ENCODE measurements at regions not wholly inside any gene's neighbourhood (a gene's known extent, or its start where the extent isn't known, plus 50 kb on each side); places are given as distances from the start of the nearest gene placed in this dataset.

- Histone ChIP-seq H3K4me2 (no peak overlapping the region), H3K79me2 (ENCODE audit: insufficient read depth, low read depth) (no peaks in the 10 kb centered on the region), H3K4me1 (ENCODE audit: low read depth, poor library complexity, severe bottlenecking) (no peaks in the 10 kb centered on the region), H3K4me3 (IDR thresholded peaks at IDR 0.05; ENCODE audit: insufficient read depth, low read depth, low read length) (no peak overlapping the region), H3K9ac (no peak overlapping the region), H3K27me3 (ENCODE audit: insufficient read depth, low read depth) (no peaks in the 10 kb centered on the region), H2AFZ (ENCODE audit: low read depth) (no peak overlapping the region), H4K20me1 (ENCODE audit: insufficient read depth) (no peaks in the 10 kb centered on the region), H3K36me3 (ENCODE audit: insufficient read depth) (no peaks in the 10 kb centered on the region), H3K27ac (no peak overlapping the region)
- TF ChIP-seq CTCF (conservative IDR thresholded peaks at IDR 0.05; ENCODE audit: low read depth, low read length): no peak
Observed at GRCh38 chrX:117458243-117458968, 658.2 kb downstream of the KLHL13 start.

GRCh38 chrX:117455787-117456186, 660.8 kb downstream of the KLHL13 start:
- Histone ChIP-seq H2AFZ (ENCODE audit: low read depth) (no peak overlapping the region), H3K36me3 (ENCODE audit: insufficient read depth) (no peaks in the 10 kb centered on the region), H4K20me1 (ENCODE audit: insufficient read depth) (no peaks in the 10 kb centered on the region), H3K9ac (no peak overlapping the region), H3K4me1 (ENCODE audit: low read depth, poor library complexity, severe bottlenecking) (no peaks in the 10 kb centered on the region), H3K27me3 (ENCODE audit: insufficient read depth, low read depth) (no peaks in the 10 kb centered on the region), H3K27ac (no peak overlapping the region), H3K4me2 (no peak overlapping the region), H3K79me2 (ENCODE audit: insufficient read depth, low read depth) (no peaks in the 10 kb centered on the region), H3K4me3 (IDR thresholded peaks at IDR 0.05; ENCODE audit: insufficient read depth, low read depth, low read length) (no peak overlapping the region)
- TF ChIP-seq CTCF (conservative IDR thresholded peaks at IDR 0.05; ENCODE audit: low read depth, low read length): no peak

- Histone ChIP-seq H4K20me1 (ENCODE audit: insufficient read depth) (no peaks in the 10 kb centered on the region), H3K4me2 (no peak overlapping the region), H3K4me3 (IDR thresholded peaks at IDR 0.05; ENCODE audit: insufficient read depth, low read depth, low read length) (no peak overlapping the region), H3K36me3 (ENCODE audit: insufficient read depth) (no peaks in the 10 kb centered on the region), H3K27me3 (ENCODE audit: insufficient read depth, low read depth) (no peaks in the 10 kb centered on the region), H3K79me2 (ENCODE audit: insufficient read depth, low read depth) (no peaks in the 10 kb centered on the region), H2AFZ (ENCODE audit: low read depth) (no peak overlapping the region), H3K9ac (no peak overlapping the region), H3K27ac (no peak overlapping the region), H3K4me1 (ENCODE audit: low read depth, poor library complexity, severe bottlenecking) (no peaks in the 10 kb centered on the region)
- TF ChIP-seq CTCF (conservative IDR thresholded peaks at IDR 0.05; ENCODE audit: low read depth, low read length): no peak
Observed at GRCh38 chrX:117429501-117429900, 687.1 kb downstream of the KLHL13 start.

- no peak overlapping the region for H3K4me3 ChIP-seq (IDR thresholded peaks at IDR 0.05; ENCODE audit: insufficient read depth, low read depth, low read length)
- H3K4me1 ChIP-seq (ENCODE audit: low read depth, poor library complexity, severe bottlenecking): no peaks in the 10 kb centered on the region
- no peaks in the 10 kb centered on the region for H3K27me3 ChIP-seq (ENCODE audit: insufficient read depth, low read depth)
- H3K27ac ChIP-seq: no peak overlapping the region
- TF ChIP-seq CTCF (conservative IDR thresholded peaks at IDR 0.05; ENCODE audit: low read depth, low read length): no peak
- H3K4me2 ChIP-seq: no peak overlapping the region
- no peaks in the 10 kb centered on the region for H3K79me2 ChIP-seq (ENCODE audit: insufficient read depth, low read depth)
- H3K36me3 ChIP-seq (ENCODE audit: insufficient read depth): no peaks in the 10 kb centered on the region
- H4K20me1 ChIP-seq (ENCODE audit: insufficient read depth): no peaks in the 10 kb centered on the region
- H2AFZ ChIP-seq (ENCODE audit: low read depth): no peak overlapping the region
- no peak overlapping the region for H3K9ac ChIP-seq
Observed at GRCh38 chrX:117407449-117408150, 709.0 kb downstream of the KLHL13 start.

Measured in KMS-11 (cell line).